GM12872 (cell line): ENCODE measurements at regions not wholly inside any gene's neighbourhood (a gene's known extent, or its start where the extent isn't known, plus 50 kb on each side); places are given as distances from the start of the nearest gene placed in this dataset.

ENCODE experiments used
- TF ChIP-seq, protein P1 (sequence below): IDR thresholded peaks from 3 replicates; pipeline ENCODE4 v1.5.1; 2011; ENCODE audit warnings: low read depth, mild to moderate bottlenecking, low read length, moderate library complexity; ENCODE audit not compliant: insufficient read depth

DNA sequence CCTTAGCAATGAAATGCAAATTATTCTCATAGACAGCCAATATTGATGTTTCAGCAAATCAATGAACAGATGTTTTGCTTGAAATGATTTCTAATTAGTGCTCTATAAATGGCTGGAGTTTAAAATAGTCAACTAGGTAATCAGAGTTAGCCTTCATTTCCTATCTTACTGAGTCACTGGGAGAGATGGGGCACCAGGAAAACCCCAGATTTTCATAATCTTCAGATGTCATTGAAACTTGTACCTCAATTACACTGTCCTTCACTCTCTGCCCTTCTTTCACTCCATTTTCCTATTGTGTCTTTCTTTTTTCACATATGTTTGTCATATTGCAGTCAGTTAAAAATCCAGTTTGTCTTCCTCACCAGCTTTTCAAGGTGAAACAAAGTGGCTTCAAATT, 92.7 kb downstream of the C12orf75 start:
- TF ChIP-seq, protein P1, sequence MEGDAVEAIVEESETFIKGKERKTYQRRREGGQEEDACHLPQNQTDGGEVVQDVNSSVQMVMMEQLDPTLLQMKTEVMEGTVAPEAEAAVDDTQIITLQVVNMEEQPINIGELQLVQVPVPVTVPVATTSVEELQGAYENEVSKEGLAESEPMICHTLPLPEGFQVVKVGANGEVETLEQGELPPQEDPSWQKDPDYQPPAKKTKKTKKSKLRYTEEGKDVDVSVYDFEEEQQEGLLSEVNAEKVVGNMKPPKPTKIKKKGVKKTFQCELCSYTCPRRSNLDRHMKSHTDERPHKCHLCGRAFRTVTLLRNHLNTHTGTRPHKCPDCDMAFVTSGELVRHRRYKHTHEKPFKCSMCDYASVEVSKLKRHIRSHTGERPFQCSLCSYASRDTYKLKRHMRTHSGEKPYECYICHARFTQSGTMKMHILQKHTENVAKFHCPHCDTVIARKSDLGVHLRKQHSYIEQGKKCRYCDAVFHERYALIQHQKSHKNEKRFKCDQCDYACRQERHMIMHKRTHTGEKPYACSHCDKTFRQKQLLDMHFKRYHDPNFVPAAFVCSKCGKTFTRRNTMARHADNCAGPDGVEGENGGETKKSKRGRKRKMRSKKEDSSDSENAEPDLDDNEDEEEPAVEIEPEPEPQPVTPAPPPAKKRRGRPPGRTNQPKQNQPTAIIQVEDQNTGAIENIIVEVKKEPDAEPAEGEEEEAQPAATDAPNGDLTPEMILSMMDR: no peak

DNA sequence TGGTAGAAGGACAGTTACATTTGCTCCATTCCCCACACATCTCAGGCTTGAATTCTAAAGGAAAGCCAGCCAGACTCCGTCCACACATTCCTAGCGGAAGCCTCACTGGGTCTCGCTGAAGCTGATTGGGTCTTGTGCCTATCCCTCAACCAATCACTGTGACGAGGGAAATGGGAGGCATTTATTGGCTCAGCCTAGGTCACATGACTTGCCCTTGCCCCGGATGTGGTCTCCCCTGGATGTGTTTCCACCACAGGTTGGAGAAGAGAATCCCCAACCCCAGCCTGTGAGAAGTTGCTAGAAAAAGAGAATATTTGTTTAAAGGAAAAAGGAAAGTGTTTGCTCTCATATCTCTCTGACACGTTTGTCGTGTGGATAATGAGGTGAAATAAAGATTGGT, 93.4 kb downstream of the C12orf75 start:
- TF ChIP-seq, protein P1: no peak

DNA sequence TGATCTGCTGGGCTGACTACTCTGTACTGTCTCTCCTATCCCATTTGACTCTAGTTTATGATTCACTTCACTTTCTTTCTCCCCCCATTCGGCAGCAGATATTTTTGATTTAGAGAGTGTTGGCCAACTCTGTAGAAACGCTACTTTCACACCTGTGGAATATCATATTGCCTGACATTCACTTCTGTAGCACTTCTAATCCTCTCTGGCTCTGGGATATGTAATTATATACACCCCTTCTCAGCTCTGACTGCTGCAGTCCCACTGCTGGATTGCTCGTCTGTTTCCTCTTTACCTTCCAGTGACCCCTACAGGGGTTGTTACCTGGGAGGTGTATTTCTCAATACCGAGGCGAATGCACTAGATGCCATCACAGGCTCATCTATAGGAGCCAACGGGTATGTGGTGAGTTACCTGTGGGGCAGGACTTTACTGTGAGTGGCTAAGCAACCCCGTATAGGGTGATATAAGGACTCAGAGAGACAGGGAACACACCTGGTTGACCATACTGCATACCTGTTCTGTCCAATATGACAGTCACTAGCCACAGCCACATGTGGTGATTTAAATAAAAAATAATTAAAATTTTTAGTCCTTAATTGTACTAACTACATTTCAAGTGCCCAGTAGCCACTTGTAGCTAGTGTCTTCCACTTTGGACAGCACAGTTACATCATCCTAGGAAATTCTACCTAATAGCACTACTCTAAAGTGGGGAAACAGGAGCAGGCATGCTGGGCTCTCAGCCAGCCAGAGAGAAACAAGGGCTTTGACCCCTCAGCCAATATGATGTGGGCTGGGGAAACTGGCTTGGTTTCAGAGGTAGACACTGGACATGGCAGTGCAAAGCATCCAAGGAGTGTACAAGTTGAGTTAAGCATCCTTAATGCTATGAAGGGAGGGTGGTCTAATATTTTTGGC, 95.0 kb downstream of the C12orf75 start:
- TF ChIP-seq, protein P1: no peak

DNA sequence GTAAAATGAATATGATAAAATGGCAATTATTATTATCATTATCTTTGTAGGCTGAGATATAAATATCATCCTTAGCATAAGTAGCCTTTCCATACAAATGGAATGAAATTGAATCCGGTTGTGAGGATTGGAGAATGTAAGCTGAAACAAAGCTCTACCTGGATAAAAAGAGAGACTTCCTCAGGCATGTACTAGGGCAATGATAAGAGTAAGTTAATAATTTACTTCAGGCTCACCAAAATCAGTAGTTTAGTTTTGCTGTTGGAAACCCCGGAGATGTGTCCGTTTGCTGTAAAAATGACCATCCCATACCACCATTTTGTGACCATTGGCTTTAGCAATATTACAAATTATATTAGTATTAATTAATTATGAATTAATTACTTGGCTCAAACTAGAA, 96.3 kb downstream of the C12orf75 start:
- TF ChIP-seq, protein P1: no peak

DNA sequence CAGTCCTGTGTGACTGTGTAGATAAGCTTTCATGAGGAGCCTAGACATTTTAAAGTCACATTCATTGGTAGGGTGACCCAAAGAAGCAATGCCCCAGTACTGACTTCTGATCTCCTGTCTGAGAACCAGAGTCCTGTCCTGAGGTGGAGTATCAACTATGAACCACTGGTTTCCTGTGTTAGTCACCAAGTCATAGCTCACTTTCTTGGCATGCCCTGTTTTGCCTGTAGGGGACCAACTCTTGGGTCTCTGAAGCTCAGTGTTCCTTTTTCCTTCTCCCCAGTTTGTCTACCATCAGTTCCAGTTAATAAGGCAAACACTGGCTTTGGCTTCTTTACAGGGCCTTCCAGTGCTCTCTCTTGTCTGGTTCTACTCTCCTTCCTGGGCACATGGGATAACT, 97.4 kb downstream of the C12orf75 start:
- TF ChIP-seq, protein P1: peak; percentile 35; the same call in 1 of the 3 replicates

DNA sequence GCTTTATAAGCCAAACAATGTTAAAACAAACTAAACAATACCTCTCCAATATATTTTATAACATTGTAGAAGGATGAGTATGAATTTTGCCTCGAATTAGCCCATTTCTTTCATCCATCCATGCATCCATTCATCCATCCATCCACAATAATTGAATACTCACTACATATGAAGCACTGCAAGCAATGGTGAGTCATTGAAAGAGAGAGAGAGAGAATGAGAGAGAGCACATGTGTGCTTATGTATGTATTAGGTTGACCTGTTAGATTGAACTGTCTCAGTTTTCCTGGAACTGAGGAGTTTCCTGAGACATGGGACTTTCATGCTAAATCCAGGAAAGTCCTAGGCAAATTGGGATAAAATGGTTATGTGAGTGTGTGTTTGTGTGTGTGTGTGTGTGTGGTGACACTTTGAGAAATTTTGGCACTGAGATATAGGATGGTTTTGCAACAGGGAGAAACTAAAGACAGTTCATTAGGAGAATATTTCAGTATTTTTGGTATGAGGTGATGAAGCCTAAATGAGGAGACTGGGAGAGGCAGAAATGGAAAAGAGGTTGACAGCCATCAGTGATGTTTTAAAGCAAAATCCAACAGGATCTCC, 98.4 kb downstream of the C12orf75 start:
- TF ChIP-seq, protein P1: no peak

DNA sequence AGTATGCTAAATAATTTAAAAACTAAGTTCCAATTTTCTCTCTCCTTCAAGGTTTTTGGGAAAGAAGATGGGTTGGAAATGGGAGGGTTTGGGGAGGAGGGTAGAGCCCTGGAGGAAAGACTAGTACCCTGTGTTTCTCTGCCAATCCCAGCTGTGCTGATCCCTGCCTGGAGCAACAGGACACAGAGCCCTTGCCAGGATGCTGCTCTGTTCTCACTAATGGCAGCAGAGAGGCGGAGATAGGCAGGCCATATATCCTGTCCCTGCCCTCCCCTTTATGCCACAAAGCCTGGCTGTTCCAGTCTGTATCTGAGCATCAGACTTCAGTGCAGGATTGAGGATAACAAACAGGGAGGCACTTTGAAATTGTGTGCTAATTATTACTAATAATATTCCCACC, 99.0 kb downstream of the C12orf75 start:
- TF ChIP-seq, protein P1: no peak
